H1 (cell line): ENCODE measurements at regions not wholly inside any gene's neighbourhood (a gene's known extent, or its start where the extent isn't known, plus 50 kb on each side); places are given as distances from the start of the nearest gene placed in this dataset.

Source experiments
- CTCF ChIA-PET: fragments of 300-600 bp; sonication (Branson Sonifier 250); formaldehyde crosslinking; loops from one replicate; lab custom pipeline; 2021; ENCODE audit not compliant: partially characterized antibody; lab: Charles Lee
- POLR2A ChIA-PET: fragments of 300-600 bp; sonication (Branson Sonifier 250); formaldehyde crosslinking; loops from one replicate; lab custom pipeline; 2021; ENCODE audit warnings: inconsistent platforms; ENCODE audit not compliant: partially characterized antibody; lab: Charles Lee
- DNase-seq, 2 experiments: peaks; one replicate each; pipeline versions ENCODE4 v3.0.0 to v3.0.0-alpha.2; 2010 to 2022; ENCODE audit warnings: low spot score in 2 of 2, low read depth in 1 of 2, mixed read lengths in 1 of 2
- FAIRE-seq: peaks from 2 replicates; lab custom pipeline; 2011; peaks lifted over from hg19 to GRCh38; lab: Jason Lieb, UNC
- H2AFZ ChIP-seq: 2 replicates; pipeline ENCODE4 v1.8.1; 2012; ENCODE audit warnings: low read length, inconsistent platforms
- H2AK5ac ChIP-seq: 2 replicates; pipeline ENCODE4 v1.6.1; 2013; ENCODE audit warnings: low read depth, low read length
- H2BK120ac ChIP-seq: replicated peaks from 2 replicates; pipeline ENCODE3; 2013; ENCODE audit warnings: low read depth, low read length, inconsistent platforms
- H2BK12ac ChIP-seq: 2 replicates; pipeline ENCODE4 v1.6.1; 2013; ENCODE audit warnings: low read depth, low read length
- H2BK15ac ChIP-seq: 2 replicates; pipeline ENCODE4 v1.6.1; 2013; ENCODE audit warnings: low read length
- H2BK20ac ChIP-seq: 2 replicates; pipeline ENCODE4 v1.6.1; 2013; ENCODE audit warnings: low read length
- H2BK5ac ChIP-seq: 2 replicates; pipeline ENCODE4 v1.6.1; 2013; ENCODE audit warnings: low read depth, low read length
- H3K14ac ChIP-seq: 2 replicates; pipeline ENCODE4 v1.6.1; 2013; ENCODE audit warnings: inconsistent platforms; ENCODE audit not compliant: insufficient read length
- H3K18ac ChIP-seq: 2 replicates; pipeline ENCODE4 v1.6.1; 2013; ENCODE audit warnings: low read length; ENCODE audit errors: extremely low read depth
- H3K23ac ChIP-seq: 2 replicates; pipeline ENCODE4 v1.6.1; 2013; ENCODE audit warnings: inconsistent platforms; ENCODE audit not compliant: insufficient read length
- H3K23me2 ChIP-seq: 2 replicates; pipeline ENCODE4 v1.6.1; 2013; ENCODE audit warnings: low read depth, low read length
- H3K27ac ChIP-seq: 2 replicates; pipeline ENCODE4 v1.6.1; 2011; ENCODE audit warnings: low read depth, low read length, inconsistent platforms
- H3K27me3 ChIP-seq, 4 experiments: replicated peaks in 1 of 4; 1 replicate in 1 of 4; 2 replicates in 3 of 4; pipeline versions ENCODE4 v1.6.1 to v1.8.1; 2011 to 2013; ENCODE audit warnings: low read length in 3 of 4, mild to moderate bottlenecking in 3 of 4, inconsistent platforms in 2 of 4, mixed read lengths in 2 of 4, moderate library complexity in 1 of 4; ENCODE audit not compliant: control insufficient read depth in 3 of 4, insufficient read depth in 3 of 4; ENCODE audit errors: extremely low read depth in 1 of 4
- H3K36me3 ChIP-seq, 4 experiments: 2 replicates each; pipeline versions ENCODE4 v1.6.1 to v1.8.1; 2011 to 2013; ENCODE audit warnings: mild to moderate bottlenecking in 4 of 4, low read length in 3 of 4, moderate library complexity in 2 of 4, control low read depth in 1 of 4, inconsistent platforms in 1 of 4; ENCODE audit not compliant: insufficient read depth in 4 of 4, control insufficient read depth in 2 of 4
- H3K4ac ChIP-seq: replicated peaks from 2 replicates; pipeline ENCODE3; 2013; ENCODE audit warnings: low read length, low read depth, mixed read lengths, inconsistent platforms; ENCODE audit not compliant: insufficient read length
- H3K4me1 ChIP-seq, 4 experiments: replicated peaks in 1 of 4; 1 replicate in 1 of 4; 2 replicates in 3 of 4; pipeline versions ENCODE4 v1.6.1 to v1.8.1; 2011 to 2013; ENCODE audit warnings: low read length in 3 of 4, inconsistent platforms in 2 of 4, mixed read lengths in 1 of 4; ENCODE audit not compliant: insufficient read depth in 4 of 4, control insufficient read depth in 3 of 4
- H3K4me2 ChIP-seq, 2 experiments: 2 replicates each; pipeline versions ENCODE4 v1.6.1 to v1.8.1; 2011 to 2013; ENCODE audit warnings: low read depth in 2 of 2, low read length in 2 of 2, control low read depth in 1 of 2, inconsistent platforms in 1 of 2, mild to moderate bottlenecking in 1 of 2; ENCODE audit not compliant: insufficient read depth in 1 of 2
- H3K4me3 ChIP-seq, 4 experiments: fragments of 200-600, 300-600 bp in 1 of 4; sonication (generic), shearing (Covaris generic), sonication (Bioruptor Twin) in 1 of 4; 2 replicates each; pipeline versions ENCODE4 v1.5.1 to v1.8.1; 2011 to 2016; ENCODE audit warnings: low read length in 4 of 4, low read depth in 3 of 4, control low read depth in 2 of 4, inconsistent platforms in 2 of 4, mild to moderate bottlenecking in 2 of 4, mixed read lengths in 1 of 4, moderate library complexity in 1 of 4; ENCODE audit not compliant: insufficient read depth in 2 of 4; ENCODE audit errors: extremely low read depth in 1 of 4
- H3K56ac ChIP-seq: replicated peaks from 2 replicates; pipeline ENCODE3; 2013; ENCODE audit warnings: low read depth, mild to moderate bottlenecking, mixed read lengths, low read length, inconsistent platforms; ENCODE audit not compliant: insufficient read length
- H3K79me1 ChIP-seq: 2 replicates; pipeline ENCODE4 v1.6.1; 2013; ENCODE audit warnings: low read depth, low read length, control low read depth
- H3K79me2 ChIP-seq, 2 experiments: 2 replicates each; pipeline versions ENCODE4 v1.6.1 to v1.8.1; 2012 to 2013; ENCODE audit warnings: low read length in 2 of 2, mild to moderate bottlenecking in 2 of 2, inconsistent platforms in 1 of 2; ENCODE audit not compliant: insufficient read depth in 2 of 2, control insufficient read depth in 1 of 2
- H3K9ac ChIP-seq, 4 experiments: replicated peaks in 1 of 4; 1 replicate in 1 of 4; 2 replicates in 3 of 4; pipeline versions ENCODE4 v1.6.1 to v1.8.1; 2011 to 2013; ENCODE audit warnings: low read depth in 3 of 4, low read length in 3 of 4, control low read depth in 2 of 4, mild to moderate bottlenecking in 2 of 4, moderate library complexity in 2 of 4, inconsistent platforms in 1 of 4; ENCODE audit errors: extremely low read depth in 1 of 4
- H3K9me3 ChIP-seq, 2 experiments: 2 replicates each; pipeline versions ENCODE4 v1.6.1 to v1.8.1; 2012 to 2013; ENCODE audit warnings: mild to moderate bottlenecking in 2 of 2, moderate library complexity in 2 of 2, control low read depth in 1 of 2, inconsistent platforms in 1 of 2, low read depth in 1 of 2, low read length in 1 of 2, mixed read lengths in 1 of 2; ENCODE audit not compliant: insufficient read depth in 2 of 2
- H4K20me1 ChIP-seq, 2 experiments: replicated peaks in 1 of 2; 2 replicates each; pipeline versions ENCODE3 to v1.8.1; 2011 to 2013; ENCODE audit warnings: inconsistent platforms in 2 of 2, low read length in 2 of 2, mild to moderate bottlenecking in 1 of 2; ENCODE audit not compliant: insufficient read depth in 2 of 2, control insufficient read depth in 1 of 2
- H4K5ac ChIP-seq: 2 replicates; pipeline ENCODE4 v1.6.1; 2013; ENCODE audit warnings: low read length, low read depth, mixed read lengths, inconsistent platforms; ENCODE audit not compliant: insufficient read length
- H4K8ac ChIP-seq: 2 replicates; pipeline ENCODE4 v1.8.0; 2013; ENCODE audit warnings: mild to moderate bottlenecking, moderate library complexity, low read length, inconsistent platforms; ENCODE audit not compliant: insufficient read depth; ENCODE audit errors: extremely low read depth
- H4K91ac ChIP-seq: replicated peaks from 2 replicates; pipeline ENCODE3; 2013; ENCODE audit warnings: low read length, mixed read lengths, inconsistent platforms; ENCODE audit not compliant: insufficient read length
- CHD1 ChIP-seq: IDR thresholded peaks from 2 replicates; pipeline ENCODE4 v1.6.1; 2012; ENCODE audit warnings: low read depth, low read length, improper control_type of control experiment
- NANOG ChIP-seq: IDR thresholded peaks from 2 replicates; pipeline ENCODE4 v1.6.1; 2011; ENCODE audit warnings: low read length, low read depth, mild to moderate bottlenecking, inconsistent platforms; ENCODE audit not compliant: insufficient read depth, poor library complexity, severe bottlenecking
- PHF8 ChIP-seq: fragments of 200-600 bp; sonication (generic); conservative IDR thresholded peaks from 2 replicates; pipeline ENCODE4 v1.7.1; 2012; ENCODE audit warnings: low read depth, mild to moderate bottlenecking, inconsistent platforms, low read length, moderate library complexity
- POLR2AphosphoS5 ChIP-seq: IDR thresholded peaks from 2 replicates; pipeline ENCODE4 v1.6.1; 2011; ENCODE audit warnings: low read depth, low read length
- SP1 ChIP-seq: IDR thresholded peaks from 2 replicates; pipeline ENCODE4 v1.6.1; 2011; ENCODE audit warnings: low read depth, low read length
- TAF1 ChIP-seq: IDR thresholded peaks from 2 replicates; pipeline ENCODE4 v1.6.1; 2011; ENCODE audit warnings: mild to moderate bottlenecking, low read depth, low read length
- TEAD4 ChIP-seq: IDR thresholded peaks from 2 replicates; pipeline ENCODE4 v1.6.1; 2012; ENCODE audit warnings: low read depth, low read length, inconsistent platforms, mixed read lengths
- WGBS, 2 experiments: shearing (Covaris generic) in 1 of 2; methylation state at CpG; one replicate each; pipeline versions ENCODE4 v1.1.6 to v1.1.7; 2013 to 2015; ENCODE audit warnings: low lambda C conversion rate in 2 of 2, mixed read lengths in 2 of 2, inconsistent platforms in 1 of 2, low coverage in 1 of 2, missing lambda C conversion rate in 1 of 2; ENCODE audit not compliant: insufficient replicate concordance in 2 of 2, insufficient coverage in 1 of 2, insufficient read length in 1 of 2; ENCODE audit errors: extremely low coverage in 1 of 2, missing lambda C conversion rate in 1 of 2; 5-methylcytosine and 5-hydroxymethylcytosine counted together

GRCh38 chr9:104258296-104259011 lies 164.3 kb downstream of the SMC2 start:
- Histone ChIP-seq H3K14ac (no peak overlapping the region), H3K23ac (no peak overlapping the region), H2BK12ac (peak overlapping the region; percentile 40), H2AFZ (no peak overlapping the region), H3K79me1 (no peaks in the 10 kb centered on the region), H3K9ac (no peak overlapping the region), H2BK20ac (0 out of 2 replicates have a peak overlapping the region, but pooled peaks have one; percentile 51), H4K5ac (peak overlapping the region; percentile 25), H4K20me1 (no peaks in the 10 kb centered on the region), H3K4me2 (peak overlapping the region; percentile 61 to 88), H3K27me3 (no peaks in the 10 kb centered on the region), H4K91ac (no peak overlapping the region), H3K4me1 (peaks cover 0 to 24% (median 3%) of the 10 kb centered on the region in 4 experiments; a peak in 2 of 7 replicates), H2BK120ac (no peak overlapping the region), H3K36me3 (peaks cover 0 to 5% (median 0%) of the 10 kb centered on the region in 4 experiments; a peak in 1 of 8 replicates), H3K9me3 (no peaks in the 10 kb centered on the region), H3K4me3 (peak overlapping the region; percentile 6 to 48 (median 16); a peak in 5 of 8 replicates), H3K4ac (no peak overlapping the region), H2AK5ac (no peak overlapping the region), H3K27ac (peak overlapping the region; percentile 24; the same call in 1 of the 2 replicates), H2BK15ac (no peak overlapping the region), H3K79me2 (no peaks in the 10 kb centered on the region), H3K23me2 (no peaks in the 10 kb centered on the region; the same call in 1 of the 2 replicates), H2BK5ac (peak overlapping the region; percentile 79; the same call in 1 of the 2 replicates), H3K18ac (peak overlapping the region; percentile 55; the same call in 1 of the 2 replicates), H4K8ac (peak overlapping the region; percentile 28; the same call in 1 of the 2 replicates), H3K56ac (no peak overlapping the region)
- ChIA-PET CTCF (no interaction called here), POLR2A (interaction anchor here (1.0 to 1.1 kb wide), 2 partner anchors 14 to 164 kb away, joined by 3 read pairs; partner anchors contain the start of gene SMC2)
- DNase-seq (peak; percentile 27 to 51), FAIRE-seq (peak; percentile 82)
- no peak for TF ChIP-seq POLR2AphosphoS5
- TF ChIP-seq PHF8, result no peak
- TF ChIP-seq TEAD4, result 0 out of 2 replicates have a peak, but pooled peaks have one; percentile 30
- 0 out of 2 replicates have a peak, but pooled peaks have one; percentile 34 for TF ChIP-seq TAF1
- no peak for TF ChIP-seq SP1
- TF ChIP-seq CHD1, result no peak
- TF ChIP-seq NANOG, result no peak
- 6% methylated on average over 10 of the region's 10 CpGs; no CpG with 5 or more reads in 1 of the 2 experiments for WGBS, 2 experiments
